Nephron progenitor cell (in vitro differentiated cells): ENCODE measurements at regions not wholly inside any gene's neighbourhood (a gene's known extent, or its start where the extent isn't known, plus 50 kb on each side); places are given as distances from the start of the nearest gene placed in this dataset.
"Not testable (repeated sequence)": the region's sequence is repeated elsewhere in the genome, so short reads cannot be mapped to it uniquely, and the experiment has no call there.

ENCODE experiments used
- DNase-seq: peaks from one replicate; pipeline ENCODE4 v3.0.0; 2021
- H3K27ac Mint-ChIP-seq: 2 replicates; pipeline ENCODE4 v1.8.0; 2021; ENCODE audit warnings: mild to moderate bottlenecking, moderate library complexity, mixed read lengths
- H3K27me3 Mint-ChIP-seq: 2 replicates; pipeline ENCODE4 v1.8.0; 2021; ENCODE audit warnings: mild to moderate bottlenecking, low read depth, mixed read lengths; ENCODE audit not compliant: poor library complexity
- H3K36me3 Mint-ChIP-seq: 2 replicates; pipeline ENCODE4 v1.8.0; 2021; ENCODE audit warnings: low read depth, mixed read lengths
- H3K4me1 Mint-ChIP-seq: 2 replicates; pipeline ENCODE4 v1.8.0; 2021; ENCODE audit warnings: mixed read lengths
- H3K4me3 Mint-ChIP-seq: 2 replicates; pipeline ENCODE4 v1.8.0; 2021; ENCODE audit warnings: mild to moderate bottlenecking, moderate library complexity, mixed read lengths
- H3K9me3 Mint-ChIP-seq: 2 replicates; pipeline ENCODE4 v1.8.0; 2021; ENCODE audit warnings: mild to moderate bottlenecking, moderate library complexity, mixed read lengths
- TF ChIP-seq, protein P1 (sequence below): fragments of 200-600 bp; sonication (generic); IDR thresholded peaks from 2 replicates; pipeline ENCODE4 v1.5.0; 2021; ENCODE audit warnings: antibody characterized with exemption

DNA sequence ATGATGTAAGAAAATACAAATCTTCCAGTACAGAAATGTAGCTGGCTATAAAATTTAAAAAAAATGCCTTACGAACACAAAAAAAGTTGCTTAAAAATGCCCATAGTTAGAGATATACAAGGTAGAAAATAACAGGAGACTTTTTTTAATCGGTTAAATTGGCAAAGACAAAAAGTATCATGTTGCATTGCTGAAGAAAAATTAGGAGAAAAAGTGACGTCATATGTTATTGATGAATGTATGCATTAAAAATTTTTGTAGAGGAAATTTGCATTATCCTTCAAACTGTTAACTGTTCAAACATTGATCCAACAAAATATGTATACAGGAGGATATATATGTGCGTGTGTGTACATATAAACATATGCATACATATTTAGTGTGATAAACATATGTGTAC is 1634.4 kb upstream of the PCDH7 start:
- DNase-seq: no peak
- Mint-ChIP-seq H3K36me3 (no peaks in the 10 kb centered on the region), H3K27me3 (peaks cover 5% of the 10 kb centered on the region), H3K4me1 (no peaks in the 10 kb centered on the region), H3K9me3 (no peaks in the 10 kb centered on the region), H3K27ac (no peak overlapping the region), H3K4me3 (no peak overlapping the region)
- TF ChIP-seq, protein P1, sequence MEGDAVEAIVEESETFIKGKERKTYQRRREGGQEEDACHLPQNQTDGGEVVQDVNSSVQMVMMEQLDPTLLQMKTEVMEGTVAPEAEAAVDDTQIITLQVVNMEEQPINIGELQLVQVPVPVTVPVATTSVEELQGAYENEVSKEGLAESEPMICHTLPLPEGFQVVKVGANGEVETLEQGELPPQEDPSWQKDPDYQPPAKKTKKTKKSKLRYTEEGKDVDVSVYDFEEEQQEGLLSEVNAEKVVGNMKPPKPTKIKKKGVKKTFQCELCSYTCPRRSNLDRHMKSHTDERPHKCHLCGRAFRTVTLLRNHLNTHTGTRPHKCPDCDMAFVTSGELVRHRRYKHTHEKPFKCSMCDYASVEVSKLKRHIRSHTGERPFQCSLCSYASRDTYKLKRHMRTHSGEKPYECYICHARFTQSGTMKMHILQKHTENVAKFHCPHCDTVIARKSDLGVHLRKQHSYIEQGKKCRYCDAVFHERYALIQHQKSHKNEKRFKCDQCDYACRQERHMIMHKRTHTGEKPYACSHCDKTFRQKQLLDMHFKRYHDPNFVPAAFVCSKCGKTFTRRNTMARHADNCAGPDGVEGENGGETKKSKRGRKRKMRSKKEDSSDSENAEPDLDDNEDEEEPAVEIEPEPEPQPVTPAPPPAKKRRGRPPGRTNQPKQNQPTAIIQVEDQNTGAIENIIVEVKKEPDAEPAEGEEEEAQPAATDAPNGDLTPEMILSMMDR: no peak

DNA sequence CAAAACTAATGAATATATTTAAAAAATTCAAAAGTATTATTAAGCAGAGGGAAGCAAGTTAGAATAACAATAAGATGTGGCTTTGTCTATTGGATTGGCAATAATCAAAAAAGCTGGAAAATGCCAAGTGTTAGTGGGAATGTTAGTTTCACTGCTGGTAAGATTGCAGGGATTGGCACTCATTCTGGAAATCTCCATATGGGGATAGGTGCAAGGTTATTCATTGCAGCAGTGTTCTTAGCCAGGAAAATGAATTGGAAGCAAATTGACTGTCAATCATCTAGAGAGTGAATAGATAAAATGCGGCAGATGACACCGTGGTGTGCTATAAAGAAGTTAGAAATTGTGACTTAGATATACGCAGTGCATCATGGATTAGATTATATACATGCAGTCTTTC is 1615.5 kb upstream of the PCDH7 start:
- no peaks in the 10 kb centered on the region for H3K9me3 Mint-ChIP-seq
- H3K27ac Mint-ChIP-seq: no peak overlapping the region
- no peaks in the 10 kb centered on the region for H3K27me3 Mint-ChIP-seq
- no peaks in the 10 kb centered on the region for H3K36me3 Mint-ChIP-seq
- no peak for DNase-seq
- TF ChIP-seq, protein P1: no peak
- H3K4me1 Mint-ChIP-seq: no peaks in the 10 kb centered on the region
- H3K4me3 Mint-ChIP-seq: no peak overlapping the region

DNA sequence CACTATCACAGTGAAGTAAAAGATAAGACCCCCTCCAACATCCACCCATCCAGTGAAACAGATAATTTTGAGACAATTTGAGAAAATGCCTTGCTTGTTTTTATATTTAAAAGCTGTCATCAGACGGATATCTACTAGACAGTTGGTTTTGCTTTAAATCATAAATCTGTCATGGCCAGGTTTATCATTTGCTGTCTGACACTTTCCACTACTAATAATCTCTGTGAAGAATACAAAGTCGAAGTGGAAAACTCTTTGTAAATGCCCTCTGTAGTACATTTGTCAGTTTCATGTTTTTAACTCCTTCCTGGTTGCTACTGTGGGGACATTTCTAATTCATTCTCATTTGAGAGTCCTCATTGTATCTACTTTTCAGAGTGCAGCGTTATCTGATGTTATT is 1606.2 kb upstream of the PCDH7 start:
- Mint-ChIP-seq H3K27ac (no peak overlapping the region), H3K4me3 (no peak overlapping the region), H3K36me3 (no peaks in the 10 kb centered on the region), H3K27me3 (no peaks in the 10 kb centered on the region), H3K4me1 (no peaks in the 10 kb centered on the region), H3K9me3 (no peaks in the 10 kb centered on the region)
- TF ChIP-seq, protein P1: no peak
- DNase-seq: no peak

DNA sequence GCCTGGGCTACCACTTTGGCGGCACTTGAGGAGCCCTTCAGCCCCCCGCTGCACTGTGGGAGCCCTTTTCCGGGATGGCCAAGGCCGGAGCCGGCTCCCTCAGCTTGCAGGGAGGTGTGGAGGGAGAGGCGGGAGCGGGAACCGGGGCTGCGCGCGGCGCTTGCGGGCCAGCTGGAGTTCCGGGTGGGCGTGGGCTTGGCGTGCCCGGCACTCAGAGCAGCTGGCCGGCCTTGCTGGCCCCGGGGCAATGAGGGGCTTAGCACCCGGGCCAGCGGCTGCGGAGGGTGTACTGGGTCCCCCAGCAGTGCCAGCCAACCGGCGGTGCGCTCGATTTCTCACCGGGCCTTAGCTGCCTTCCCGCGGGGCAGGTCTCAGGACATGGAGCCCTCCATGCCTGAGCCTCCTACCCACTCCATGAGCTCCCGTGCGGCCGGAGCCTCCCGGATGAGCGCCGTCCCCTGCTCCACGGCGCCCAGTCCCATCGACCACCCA is 1602.9 kb upstream of the PCDH7 start:
- DNase-seq, H3K4me1 Mint-ChIP-seq: not testable (repeated sequence)

DNA sequence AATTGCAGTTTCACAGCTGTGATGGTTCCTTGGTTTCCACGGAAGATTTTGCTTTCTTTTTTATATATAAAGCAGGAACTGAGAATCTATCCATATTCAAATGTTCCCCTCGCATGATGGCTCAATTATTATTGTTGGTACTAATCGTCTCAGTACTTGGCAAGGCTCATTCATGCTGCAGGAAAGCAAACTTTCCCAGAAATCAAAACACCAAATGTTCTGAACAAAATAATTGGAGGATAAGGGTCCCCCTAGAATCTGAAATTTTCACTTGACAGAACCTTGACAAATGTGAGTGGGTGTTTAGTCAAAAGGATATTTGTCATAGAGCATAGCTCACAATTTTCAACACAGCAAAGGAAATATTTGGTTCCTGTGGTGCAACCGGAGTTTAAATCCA is 1598.6 kb upstream of the PCDH7 start:
- no peaks in the 10 kb centered on the region for H3K4me1 Mint-ChIP-seq
- no peak for DNase-seq
- no peaks in the 10 kb centered on the region for H3K27me3 Mint-ChIP-seq
- no peaks in the 10 kb centered on the region for H3K36me3 Mint-ChIP-seq
- no peak overlapping the region for H3K4me3 Mint-ChIP-seq
- H3K9me3 Mint-ChIP-seq: no peaks in the 10 kb centered on the region
- no peak overlapping the region for H3K27ac Mint-ChIP-seq
- TF ChIP-seq, protein P1: no peak

More for the DNA sequence above, 1602.9 kb upstream of the PCDH7 start:
- not testable (repeated sequence) for H3K4me3 Mint-ChIP-seq, H3K36me3 Mint-ChIP-seq, H3K27ac Mint-ChIP-seq, H3K9me3 Mint-ChIP-seq, H3K27me3 Mint-ChIP-seq

DNA sequence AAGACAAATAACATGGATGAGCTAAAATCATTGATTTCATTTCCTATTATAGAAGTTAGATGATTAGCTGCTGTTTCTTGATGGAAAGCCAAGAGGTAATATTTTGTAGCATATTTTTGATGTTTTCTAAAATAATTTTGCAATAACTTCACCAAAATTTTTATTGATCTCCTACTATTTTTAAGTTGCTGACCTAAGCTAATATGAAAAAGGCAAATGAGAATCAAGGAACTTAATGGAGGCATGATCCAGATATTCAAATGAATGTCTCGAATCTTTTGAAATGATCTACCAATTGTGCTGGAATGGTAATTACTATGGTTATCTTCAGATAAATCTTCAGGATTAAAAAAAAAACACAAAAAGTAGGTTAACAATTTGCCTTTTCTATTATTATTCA is 1591.4 kb upstream of the PCDH7 start:
- TF ChIP-seq, protein P1: no peak
- Mint-ChIP-seq H3K36me3 (no peaks in the 10 kb centered on the region), H3K4me3 (no peak overlapping the region), H3K4me1 (no peaks in the 10 kb centered on the region), H3K27me3 (no peaks in the 10 kb centered on the region), H3K27ac (no peak overlapping the region), H3K9me3 (peaks cover 3% of the 10 kb centered on the region)
- no peak for DNase-seq
